ENCODE measurements at regions not wholly inside any gene's neighbourhood (a gene's known extent, or its start where the extent isn't known, plus 50 kb on each side); places are given as distances from the start of the nearest gene placed in this dataset.

- DNase-seq: no peak
Measured at GRCh38 chr9:129352146-129352865, 174.2 kb upstream of the IER5L start.

DNA sequence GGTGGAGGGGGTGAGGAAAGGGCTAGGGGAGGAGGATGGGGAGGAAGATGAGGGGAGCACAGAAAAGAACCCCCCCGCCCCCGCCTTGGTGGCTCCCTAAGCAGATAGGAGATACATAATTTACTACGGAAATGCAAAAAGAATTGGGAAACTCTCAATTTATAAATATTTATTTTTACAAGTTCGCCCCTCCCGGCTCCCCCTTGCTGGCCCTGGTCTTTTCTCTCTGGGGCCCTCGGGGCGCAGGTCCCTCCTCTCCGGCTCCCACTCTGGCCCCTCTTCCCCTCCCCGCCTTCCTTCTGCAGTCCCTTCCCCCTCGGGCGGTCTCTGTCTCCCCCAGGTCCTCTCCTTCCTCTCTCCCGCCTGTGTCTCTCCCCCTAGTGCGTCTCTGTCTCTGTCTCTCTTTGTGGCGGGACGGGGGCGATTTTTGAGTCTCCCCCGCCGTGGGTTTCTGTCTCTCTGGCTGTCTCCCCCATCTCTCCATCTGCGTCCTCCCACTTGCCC lies 173.6 kb upstream of the IER5L start:
- DNase-seq: no peak

GRCh38 chr9:129351058-129351641 lies 173.1 kb upstream of the IER5L start:
- DNase-seq: no peak

DNA sequence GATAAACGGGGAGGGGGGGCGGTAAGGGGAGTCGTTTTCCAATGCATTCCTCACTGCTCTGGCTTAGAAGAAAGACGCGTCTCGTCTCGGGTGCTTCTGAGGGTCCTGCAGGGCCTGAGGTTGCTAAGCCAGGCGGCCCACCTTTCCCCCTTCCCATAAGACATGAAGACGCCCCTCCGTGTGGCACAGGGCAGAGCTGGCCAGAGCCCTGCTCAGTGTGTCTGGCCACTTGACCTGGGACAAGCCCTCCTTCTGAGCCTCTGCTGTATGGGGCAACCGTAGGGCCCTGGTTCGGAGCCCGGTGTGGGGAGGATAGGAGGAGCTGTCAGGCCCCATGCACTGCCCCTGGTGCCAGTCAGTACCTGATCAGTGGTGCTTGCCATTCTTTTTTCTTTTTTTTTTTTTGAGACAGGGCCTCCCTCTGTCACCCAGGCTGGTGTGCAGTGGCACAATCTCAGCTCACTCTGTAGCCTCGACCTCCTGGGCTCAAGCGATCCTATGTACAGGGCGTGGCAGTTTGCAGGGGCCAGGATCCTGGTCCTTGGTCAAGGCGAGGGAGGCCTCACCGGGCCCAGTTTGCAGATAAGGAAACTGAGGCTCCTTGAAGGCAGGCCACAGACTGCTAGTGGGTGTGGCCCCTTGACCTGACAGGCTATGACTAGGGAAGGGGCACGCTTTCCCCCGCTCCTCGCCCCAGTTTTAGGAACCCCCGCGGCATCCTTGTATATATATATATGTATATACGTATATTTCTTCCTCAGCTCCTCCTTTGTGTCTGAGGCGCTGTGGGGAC lies 172.3 kb upstream of the IER5L start:
- DNase-seq: no peak

DNA sequence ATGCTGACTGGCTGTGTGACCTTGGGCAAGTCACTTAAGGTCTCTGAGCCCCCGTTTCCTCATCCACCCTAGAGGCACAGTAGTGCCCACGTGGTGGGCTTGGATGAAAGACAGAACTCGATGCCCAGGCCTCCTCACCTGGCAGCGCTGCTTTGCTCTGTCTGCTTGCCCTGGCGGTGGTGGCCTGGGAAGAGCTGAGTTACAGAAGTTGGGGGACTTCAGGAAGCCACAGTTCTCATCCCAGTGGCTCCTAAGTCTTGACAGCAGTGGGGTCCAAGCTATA lies 171.5 kb upstream of the IER5L start:
- no peak for DNase-seq

- no peak for DNase-seq
Measured at GRCh38 chr9:129348890-129349664, 171.0 kb upstream of the IER5L start.

DNA sequence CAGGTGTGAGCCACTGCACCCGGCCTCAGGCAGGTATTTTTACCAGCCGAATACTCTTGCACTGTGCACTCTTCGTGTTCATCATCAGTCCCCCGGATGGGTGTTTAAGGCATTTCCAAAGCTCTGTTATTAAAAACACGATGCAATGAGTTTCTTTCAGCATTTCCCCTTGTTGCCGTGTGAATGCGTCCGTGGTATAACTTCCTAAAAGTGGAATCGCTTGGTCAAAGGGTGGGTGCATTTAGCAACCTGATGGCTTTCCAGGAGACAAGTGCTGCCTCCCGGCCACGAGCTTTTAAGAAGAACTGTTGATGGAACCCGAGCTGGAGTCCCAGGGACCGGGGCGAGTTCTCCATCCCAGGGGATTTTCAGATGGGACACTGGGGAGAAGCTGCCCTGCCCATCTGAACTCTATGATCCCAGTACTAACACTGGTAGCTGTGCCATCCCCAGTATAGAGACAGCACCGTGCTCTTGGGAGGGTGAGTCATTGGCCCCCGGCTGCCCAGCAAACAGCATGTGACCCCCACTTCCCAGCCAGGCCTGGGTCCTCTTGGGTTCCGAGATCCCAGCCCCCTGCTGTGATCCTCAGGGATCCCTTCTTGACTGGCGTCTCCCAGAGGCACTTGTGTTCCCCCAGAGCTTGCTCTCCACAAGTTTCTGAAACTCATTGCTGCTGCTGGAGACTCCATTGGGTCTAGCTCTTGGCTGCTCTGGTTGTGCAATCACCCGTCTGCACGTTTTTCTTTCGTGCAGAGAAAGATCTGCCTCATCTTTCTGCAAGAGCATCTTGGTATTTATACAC lies 169.5 kb upstream of the IER5L start:
- no peak for DNase-seq

DNA sequence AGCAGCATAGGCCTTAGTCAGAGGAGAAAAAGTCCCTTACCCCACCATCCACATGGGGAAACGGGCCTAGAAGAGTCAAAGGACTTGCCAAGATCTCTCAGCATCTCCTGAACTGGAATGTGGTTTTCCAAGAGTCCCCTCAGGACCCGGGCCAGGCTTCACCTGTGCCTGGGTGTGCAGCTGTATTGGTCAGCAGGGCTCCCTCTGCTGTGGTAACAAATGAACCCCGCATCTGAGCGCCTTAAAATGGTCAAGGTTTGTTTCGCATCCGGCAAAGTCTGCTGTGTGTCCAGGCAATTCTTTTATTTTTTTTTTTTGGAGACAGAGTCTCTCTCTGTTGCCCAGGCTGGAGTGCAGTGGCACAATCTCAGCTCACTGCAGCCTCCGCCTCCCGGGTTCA lies 168.0 kb upstream of the IER5L start:
- DNase-seq: no peak

DNA sequence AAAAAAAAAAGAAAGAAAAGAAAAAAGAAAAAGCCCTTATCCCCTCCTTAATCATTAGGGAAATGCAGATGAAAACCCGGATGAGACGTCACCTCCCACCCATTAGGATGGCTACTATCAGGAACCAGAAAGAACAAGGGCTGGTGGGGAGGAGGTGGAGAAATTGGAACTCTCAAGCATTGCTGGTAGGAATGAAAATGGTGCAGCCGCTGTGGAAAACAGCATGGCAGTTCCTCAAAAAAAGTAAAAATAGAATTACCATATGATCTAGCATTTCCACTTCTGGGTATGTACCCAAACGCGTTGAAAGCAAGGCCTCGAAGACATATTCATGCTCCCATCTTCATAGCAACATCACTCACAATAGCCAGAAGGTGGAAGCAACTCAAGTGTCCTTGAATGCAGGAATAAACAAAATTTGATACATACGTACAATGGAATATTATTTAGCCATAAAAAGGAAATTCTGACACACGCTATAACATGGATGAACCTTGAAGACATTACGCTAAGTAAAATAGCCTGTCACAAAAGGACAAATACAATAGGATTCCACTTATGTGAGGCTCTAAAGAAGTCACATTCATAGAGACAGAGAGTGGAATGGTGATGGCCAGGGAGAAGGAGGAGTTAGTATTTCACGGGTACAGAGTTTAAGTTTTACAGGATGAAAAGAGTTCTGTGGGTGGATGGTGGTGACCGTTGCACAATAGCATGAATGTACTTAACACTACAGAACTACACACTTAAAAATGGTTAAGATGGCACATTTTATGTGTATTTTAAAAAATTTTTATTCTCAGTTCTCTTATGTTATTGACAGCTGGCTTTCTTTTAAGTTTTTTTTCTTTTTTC lies 166.8 kb upstream of the IER5L start:
- DNase-seq: no peak

- no peak for DNase-seq
Measured at GRCh38 chr9:129343424-129344375, 165.6 kb upstream of the IER5L start.

DNA sequence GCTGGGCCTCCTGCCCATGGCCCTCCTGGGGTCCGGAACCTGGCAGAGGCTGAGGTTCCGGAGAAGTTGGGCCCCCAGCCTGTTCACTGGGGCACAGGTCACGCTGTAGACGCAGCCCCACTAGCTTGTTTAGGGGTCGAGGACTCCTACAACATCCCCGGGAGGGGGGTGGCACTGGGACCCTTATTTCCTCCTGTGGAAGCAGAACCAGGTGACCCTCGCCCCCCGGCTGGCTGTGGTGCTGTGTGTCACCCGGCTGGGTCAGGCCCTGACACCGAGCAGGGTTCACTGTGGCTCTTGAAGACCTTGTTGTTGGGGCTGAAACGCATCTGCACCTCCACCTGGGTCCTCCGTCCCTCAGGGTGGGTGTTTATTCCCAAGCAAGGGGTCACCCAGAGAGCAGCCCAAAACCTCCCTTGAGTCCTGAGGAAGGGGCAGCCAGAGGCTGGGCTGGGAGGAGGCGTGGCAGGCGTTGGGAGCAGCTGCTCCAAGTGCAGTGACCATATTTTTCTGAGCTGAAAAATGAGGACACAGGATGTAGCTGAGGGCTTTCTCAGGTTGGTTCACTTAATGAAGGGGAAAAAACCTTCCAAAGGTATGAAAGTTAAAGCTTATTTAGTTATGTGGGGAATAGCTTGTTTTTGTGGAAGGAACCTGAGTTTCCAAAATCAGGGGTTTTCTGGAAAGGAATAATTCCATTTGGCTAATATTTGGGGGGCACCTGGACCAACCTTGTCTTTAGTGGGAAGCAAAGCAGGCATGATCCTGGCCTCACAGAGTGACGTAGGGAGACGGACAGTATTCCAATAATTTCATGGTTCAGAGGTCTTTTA lies 164.7 kb upstream of the IER5L start:
- DNase-seq: no peak

GRCh38 chr9:129341987-129342348 lies 163.9 kb upstream of the IER5L start:
- DNase-seq: no peak

DNA sequence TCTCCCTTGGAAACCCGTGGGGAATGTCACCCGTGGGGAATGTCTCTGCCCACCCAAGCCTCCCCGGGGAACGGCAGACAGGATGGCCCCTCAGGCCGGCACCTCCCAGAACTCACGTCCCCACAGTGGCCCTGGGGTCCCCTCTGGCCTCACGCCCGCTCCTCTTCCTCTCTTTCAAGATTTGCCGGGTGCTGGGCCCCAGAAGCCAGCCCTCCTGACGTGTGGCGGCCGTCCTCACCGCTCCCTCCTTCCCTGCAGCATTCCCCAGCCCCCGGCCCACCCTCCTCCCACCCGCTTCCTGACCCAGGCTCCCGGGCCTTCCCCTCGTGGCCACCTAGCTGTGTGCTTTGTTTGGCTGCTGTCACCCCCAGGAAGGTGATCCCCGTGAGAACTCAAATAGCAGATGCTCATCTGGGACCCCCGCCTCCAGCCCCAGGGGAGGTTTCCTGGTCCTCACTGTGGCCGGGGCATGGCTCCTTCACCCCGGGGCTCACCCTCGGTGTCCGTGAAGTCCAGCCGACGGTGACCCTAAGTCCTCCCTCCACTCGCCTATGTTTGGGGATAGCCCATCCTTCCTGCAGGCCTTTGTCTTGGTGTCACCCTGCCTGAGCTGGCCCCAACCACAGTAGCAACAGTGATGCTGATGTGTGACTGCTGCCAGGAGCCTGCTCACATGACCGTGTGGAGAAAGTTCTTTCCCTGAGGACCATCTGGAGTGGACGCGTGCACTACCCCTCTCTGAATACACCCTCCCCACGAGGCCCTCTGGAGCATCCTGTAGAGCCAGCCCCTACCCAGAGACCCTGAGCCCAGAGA lies 163.3 kb upstream of the IER5L start:
- DNase-seq: no peak

- DNase-seq: no peak
Measured at GRCh38 chr9:129340427-129341170, 162.5 kb upstream of the IER5L start.

DNA sequence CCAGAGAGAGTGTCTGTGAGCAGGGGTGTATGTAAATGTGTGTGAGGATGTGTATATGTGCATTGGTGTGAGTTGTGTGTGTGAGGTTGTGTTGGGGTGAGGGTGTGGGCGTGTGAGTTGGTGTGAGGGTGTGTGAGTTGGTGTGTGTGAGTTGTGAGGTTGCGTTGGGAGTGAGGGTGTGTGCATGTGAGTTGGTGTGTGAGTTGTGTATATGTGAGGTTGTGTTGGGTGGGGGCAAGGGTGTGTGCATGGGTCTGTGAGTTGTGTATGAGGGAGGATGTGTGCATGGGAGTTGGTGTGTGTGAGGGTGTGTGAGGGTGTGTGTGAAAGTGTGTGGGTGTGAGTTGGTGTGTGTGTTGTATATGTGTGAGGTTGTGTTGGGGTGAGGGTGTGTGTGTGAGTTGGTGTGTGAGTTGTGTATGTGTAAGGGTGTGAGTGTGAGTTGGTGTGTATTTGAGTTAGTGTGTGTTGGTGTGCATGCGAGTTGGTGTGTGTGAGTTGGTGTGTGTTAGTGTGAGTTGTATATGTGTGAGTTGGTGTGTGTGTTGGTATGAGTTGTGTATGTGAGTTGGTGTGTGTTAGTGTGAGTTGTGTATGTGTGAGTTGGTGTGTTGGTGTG lies 161.6 kb upstream of the IER5L start:
- DNase-seq: no peak

GRCh38 chr9:129338724-129339430 lies 160.8 kb upstream of the IER5L start:
- no peak for DNase-seq
